Activated CD4-positive, alpha-beta memory T cell treated with anti-CD3 and anti-CD28 coated beads for 36 hours (primary cell): ENCODE measurements at regions not wholly inside any gene's neighbourhood (a gene's known extent, or its start where the extent isn't known, plus 50 kb on each side); places are given as distances from the start of the nearest gene placed in this dataset.

Source experiments
- CTCF ChIA-PET: fragments of 350-600 bp; sonication (Branson Sonifier 250); formaldehyde crosslinking; loops from one replicate; lab custom pipeline; 2021; ENCODE audit warnings: antibody characterized with exemption, inconsistent platforms; lab: Charles Lee
- POLR2A ChIA-PET: fragments of 350-600 bp; sonication (Branson Sonifier 250); formaldehyde crosslinking; loops from one replicate; lab custom pipeline; 2021; ENCODE audit warnings: antibody characterized with exemption; lab: Charles Lee
- DNase-seq: peaks from one replicate; pipeline ENCODE4 v3.0.0-alpha.2; 2020
- H3K27ac Mint-ChIP-seq: one replicate; pipeline ENCODE4 v1.8.0; 2021; ENCODE audit warnings: mixed read lengths
- H3K27me3 Mint-ChIP-seq: one replicate; pipeline ENCODE4 v1.8.0; 2021; ENCODE audit warnings: mixed read lengths
- H3K36me3 Mint-ChIP-seq: one replicate; pipeline ENCODE4 v1.8.0; 2021; ENCODE audit warnings: mixed read lengths
- H3K4me1 Mint-ChIP-seq: one replicate; pipeline ENCODE4 v1.8.0; 2021; ENCODE audit warnings: low read depth, mixed read lengths
- H3K4me3 Mint-ChIP-seq: one replicate; pipeline ENCODE4 v1.8.0; 2021; ENCODE audit warnings: mild to moderate bottlenecking, mixed read lengths
- H3K9me3 Mint-ChIP-seq: one replicate; pipeline ENCODE4 v1.8.0; 2021; ENCODE audit warnings: mixed read lengths
- intact Hi-C: fragments of 100-400 bp; cut with micrococcal nuclease; formaldehyde crosslinking; loops from one replicate; pipeline ENCODE4 v1.15.1; 2023

GRCh38 chr7:36001546-36001945, 151.5 kb upstream of the EEPD1 start:
- H3K4me1 Mint-ChIP-seq: peaks cover 5% of the 10 kb centered on the region
- ChIA-PET POLR2A (no interaction called here), CTCF (no interaction called here)
- no peaks in the 10 kb centered on the region for H3K9me3 Mint-ChIP-seq
- no peak overlapping the region for H3K27ac Mint-ChIP-seq
- no peaks in the 10 kb centered on the region for H3K27me3 Mint-ChIP-seq
- intact Hi-C loops: no loop called here
- DNase-seq: no peak
- no peak overlapping the region for H3K4me3 Mint-ChIP-seq
- no peaks in the 10 kb centered on the region for H3K36me3 Mint-ChIP-seq

- H3K4me3 Mint-ChIP-seq: no peak overlapping the region
- no peak overlapping the region for H3K27ac Mint-ChIP-seq
- ChIA-PET CTCF (no interaction called here), POLR2A (no interaction called here)
- H3K27me3 Mint-ChIP-seq: no peaks in the 10 kb centered on the region
- intact Hi-C loops: no loop called here
- H3K9me3 Mint-ChIP-seq: no peaks in the 10 kb centered on the region
- peaks cover 5% of the 10 kb centered on the region for H3K4me1 Mint-ChIP-seq
- no peak for DNase-seq
- no peaks in the 10 kb centered on the region for H3K36me3 Mint-ChIP-seq
These were observed 150.2 kb upstream of the EEPD1 start for GRCh38 chr7:36002900-36003299.

DNA sequence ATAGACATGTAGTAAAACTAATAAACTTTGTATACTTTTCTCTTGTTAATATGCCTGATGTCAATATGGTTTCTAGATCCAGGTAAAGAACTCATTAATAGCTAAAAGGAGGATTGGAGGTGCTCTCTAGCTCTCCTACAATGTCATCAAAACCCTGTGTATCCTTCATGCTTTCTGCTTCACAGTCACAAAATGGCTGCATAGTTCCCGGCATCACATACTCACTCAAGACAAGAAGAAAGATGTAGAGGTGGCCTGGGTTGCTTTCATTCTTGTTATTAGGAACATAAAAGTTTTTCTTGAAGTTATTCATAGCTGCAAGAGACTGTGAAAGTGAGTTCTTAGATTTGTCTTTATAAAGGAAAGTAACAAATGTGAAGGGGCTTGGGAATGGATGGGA, 149.7 kb upstream of the EEPD1 start:
- Mint-ChIP-seq H3K36me3 (no peaks in the 10 kb centered on the region), H3K9me3 (no peaks in the 10 kb centered on the region), H3K4me3 (no peak overlapping the region), H3K4me1 (peaks cover 5% of the 10 kb centered on the region), H3K27ac (no peak overlapping the region), H3K27me3 (no peaks in the 10 kb centered on the region)
- POLR2A ChIA-PET: no interaction called here
- DNase-seq: no peak
- intact Hi-C loops: no loop called here
- CTCF ChIA-PET: no interaction called here

GRCh38 chr7:36005293-36005692, 147.8 kb upstream of the EEPD1 start:
- no peaks in the 10 kb centered on the region for H3K9me3 Mint-ChIP-seq
- POLR2A ChIA-PET: no interaction called here
- H3K27ac Mint-ChIP-seq: no peak overlapping the region
- H3K36me3 Mint-ChIP-seq: no peaks in the 10 kb centered on the region
- intact Hi-C loops: no loop called here
- H3K4me3 Mint-ChIP-seq: no peak overlapping the region
- no peak for DNase-seq
- no peaks in the 10 kb centered on the region for H3K27me3 Mint-ChIP-seq
- peaks cover 5% of the 10 kb centered on the region for H3K4me1 Mint-ChIP-seq
- CTCF ChIA-PET: no interaction called here

GRCh38 chr7:36005876-36006275, 147.2 kb upstream of the EEPD1 start:
- intact Hi-C loops: no loop called here
- no peaks in the 10 kb centered on the region for H3K36me3 Mint-ChIP-seq
- H3K27me3 Mint-ChIP-seq: no peaks in the 10 kb centered on the region
- POLR2A ChIA-PET: no interaction called here
- H3K9me3 Mint-ChIP-seq: no peaks in the 10 kb centered on the region
- H3K4me1 Mint-ChIP-seq: peaks cover 5% of the 10 kb centered on the region
- DNase-seq: no peak
- CTCF ChIA-PET: interaction anchor here (1.2 kb wide), 1 partner anchor 313 kb away, joined by 5 read pairs; no protein-coding TSS in a partner anchor
- no peak overlapping the region for H3K4me3 Mint-ChIP-seq
- H3K27ac Mint-ChIP-seq: no peak overlapping the region

DNA sequence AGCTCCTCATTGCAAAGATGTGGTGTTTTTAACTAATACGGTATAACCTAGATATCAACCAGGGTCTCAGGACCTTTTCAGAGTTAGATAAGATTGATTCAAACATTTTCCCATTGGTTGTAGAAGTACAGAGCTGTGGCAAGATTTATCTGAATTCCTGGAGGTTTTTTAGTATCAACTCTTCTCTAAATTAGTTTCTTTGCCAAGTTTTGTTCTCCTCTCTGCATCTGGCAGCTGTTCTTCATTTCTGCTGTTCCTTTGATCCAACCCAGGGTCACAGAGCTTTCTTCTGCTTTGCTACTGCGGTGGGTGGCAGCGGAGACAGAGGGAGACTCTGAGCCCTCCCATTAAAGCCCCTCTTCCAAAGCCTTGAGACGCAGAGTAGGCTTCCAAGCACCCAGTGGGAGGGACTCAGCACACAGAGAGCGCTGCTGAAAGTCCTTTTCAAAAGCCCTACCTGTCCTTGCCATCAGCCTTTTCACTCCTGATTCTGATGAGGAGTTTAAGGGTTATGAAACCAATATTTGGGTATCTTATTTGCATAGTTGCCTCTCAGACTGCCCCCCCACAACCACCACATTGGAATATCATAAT, 146.3 kb upstream of the EEPD1 start:
- Mint-ChIP-seq H3K36me3 (no peaks in the 10 kb centered on the region), H3K9me3 (no peaks in the 10 kb centered on the region), H3K27ac (no peak overlapping the region), H3K27me3 (no peaks in the 10 kb centered on the region), H3K4me3 (no peak overlapping the region), H3K4me1 (peaks cover 5% of the 10 kb centered on the region)
- no peak for DNase-seq
- intact Hi-C loops: no loop called here
- POLR2A ChIA-PET: no interaction called here
- CTCF ChIA-PET: interaction anchor here (1.2 kb wide), 1 partner anchor 312 kb away, joined by 5 read pairs; no protein-coding TSS in a partner anchor

DNA sequence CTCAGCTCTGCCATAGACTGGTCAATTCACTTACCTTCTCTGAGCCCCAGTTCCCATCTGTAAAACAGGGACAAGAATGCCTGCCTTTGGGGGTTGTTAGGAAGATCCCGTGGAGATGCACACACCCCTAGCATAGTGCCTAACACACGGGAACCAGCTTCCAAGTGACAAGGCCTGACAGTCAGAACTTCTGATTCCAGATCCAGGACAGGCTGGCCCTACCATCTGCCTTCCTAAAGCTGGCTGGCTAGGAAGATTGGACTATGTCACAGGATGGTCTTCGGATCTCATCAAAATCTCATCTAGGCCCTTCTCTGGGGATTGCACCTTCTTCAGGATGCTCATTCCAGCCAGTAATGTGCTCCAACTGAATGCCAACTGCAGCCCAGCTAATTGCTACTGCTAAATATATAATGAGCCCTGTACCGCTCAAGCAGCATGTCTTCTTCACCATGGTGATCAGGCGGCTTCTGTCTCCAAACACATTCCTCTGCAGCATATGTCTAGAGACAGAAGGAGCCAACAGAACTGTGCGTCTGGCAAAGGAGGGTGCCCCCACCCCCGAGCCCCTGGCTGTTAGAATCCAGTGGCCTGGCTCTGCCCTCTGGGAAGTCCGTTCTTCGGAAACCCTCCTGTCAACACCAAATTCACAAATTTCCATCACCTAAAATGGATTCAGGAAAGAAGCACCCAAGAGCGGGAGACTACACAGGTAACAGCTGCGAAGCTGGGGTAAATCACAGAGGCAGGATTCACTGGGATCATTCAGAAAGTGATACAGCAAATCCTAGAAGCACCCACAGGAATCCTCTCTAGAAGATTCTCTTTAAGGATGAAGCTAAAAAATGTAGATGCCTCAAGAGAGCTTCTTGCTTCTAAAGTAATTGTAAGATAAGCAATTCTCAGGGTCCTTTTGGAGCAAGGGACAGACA, 142.1 kb upstream of the EEPD1 start:
- no peaks in the 10 kb centered on the region for H3K9me3 Mint-ChIP-seq
- intact Hi-C loops: no loop called here
- H3K4me1 Mint-ChIP-seq: no peaks in the 10 kb centered on the region
- H3K27ac Mint-ChIP-seq: no peak overlapping the region
- H3K36me3 Mint-ChIP-seq: no peaks in the 10 kb centered on the region
- H3K27me3 Mint-ChIP-seq: no peaks in the 10 kb centered on the region
- CTCF ChIA-PET: no interaction called here
- DNase-seq: no peak
- POLR2A ChIA-PET: no interaction called here
- H3K4me3 Mint-ChIP-seq: no peak overlapping the region

DNA sequence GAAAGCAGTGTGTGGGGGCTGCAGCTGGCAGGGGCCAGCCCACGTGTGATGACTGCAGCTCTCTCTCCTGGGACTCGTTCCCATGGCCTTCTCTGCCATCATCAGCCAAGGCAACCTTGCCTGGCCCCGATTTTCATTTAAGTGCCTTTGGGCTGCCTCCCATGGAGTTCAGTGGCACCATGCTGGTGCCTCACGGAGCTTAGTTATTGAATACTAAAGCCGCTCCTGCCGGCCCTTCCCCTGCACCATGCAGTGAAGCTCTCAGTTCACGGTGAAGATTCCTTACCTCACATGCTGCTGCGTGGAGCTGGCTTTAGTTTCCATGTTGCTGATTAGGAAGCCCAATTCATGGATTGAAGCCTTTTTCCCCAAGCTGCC, 141.5 kb upstream of the EEPD1 start:
- Mint-ChIP-seq H3K4me3 (no peak overlapping the region), H3K9me3 (no peaks in the 10 kb centered on the region), H3K27me3 (no peaks in the 10 kb centered on the region), H3K27ac (no peak overlapping the region), H3K4me1 (no peaks in the 10 kb centered on the region), H3K36me3 (no peaks in the 10 kb centered on the region)
- CTCF ChIA-PET: no interaction called here
- intact Hi-C loops: no loop called here
- no peak for DNase-seq
- POLR2A ChIA-PET: no interaction called here

- H3K27ac Mint-ChIP-seq: no peak overlapping the region
- ChIA-PET CTCF (no interaction called here), POLR2A (no interaction called here)
- no peak for DNase-seq
- H3K9me3 Mint-ChIP-seq: no peaks in the 10 kb centered on the region
- no peaks in the 10 kb centered on the region for H3K36me3 Mint-ChIP-seq
- H3K4me1 Mint-ChIP-seq: no peaks in the 10 kb centered on the region
- no peaks in the 10 kb centered on the region for H3K27me3 Mint-ChIP-seq
- intact Hi-C loops: no loop called here
- H3K4me3 Mint-ChIP-seq: no peak overlapping the region
These were observed 139.6 kb upstream of the EEPD1 start for GRCh38 chr7:36013246-36014014.

- Mint-ChIP-seq H3K9me3 (no peaks in the 10 kb centered on the region), H3K27me3 (no peaks in the 10 kb centered on the region), H3K27ac (no peak overlapping the region), H3K4me3 (no peak overlapping the region), H3K4me1 (no peaks in the 10 kb centered on the region), H3K36me3 (no peaks in the 10 kb centered on the region)
- DNase-seq: no peak
- ChIA-PET POLR2A (no interaction called here), CTCF (interaction anchor here (0.7 kb wide), 1 partner anchor 457 kb away, joined by 3 read pairs; no protein-coding TSS in a partner anchor)
- intact Hi-C loops: no loop called here
These were observed 138.1 kb upstream of the EEPD1 start for GRCh38 chr7:36014961-36015360.

DNA sequence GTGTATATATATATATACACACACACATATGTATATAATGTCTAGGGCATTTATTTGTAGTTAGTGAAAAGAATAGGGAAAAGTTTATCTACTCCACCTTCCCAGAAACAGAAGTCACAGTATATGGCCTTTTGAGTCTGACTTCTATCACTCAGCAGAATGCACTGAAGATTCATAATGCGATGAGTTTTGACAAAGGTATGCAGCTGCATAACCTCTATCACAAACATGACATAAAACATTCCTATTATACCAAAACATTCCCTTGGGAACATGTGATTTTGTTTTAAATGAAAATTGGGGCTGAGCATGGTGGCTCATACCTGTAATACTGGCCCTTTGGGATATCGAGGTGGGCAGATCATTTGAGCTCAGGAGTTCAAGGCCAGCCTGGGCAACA, 137.3 kb upstream of the EEPD1 start:
- Mint-ChIP-seq H3K36me3 (no peaks in the 10 kb centered on the region), H3K27me3 (no peaks in the 10 kb centered on the region), H3K27ac (no peak overlapping the region), H3K9me3 (no peaks in the 10 kb centered on the region), H3K4me1 (no peaks in the 10 kb centered on the region), H3K4me3 (no peak overlapping the region)
- CTCF ChIA-PET: interaction anchor here (0.7 kb wide), 1 partner anchor 456 kb away, joined by 3 read pairs; no protein-coding TSS in a partner anchor
- POLR2A ChIA-PET: no interaction called here
- no peak for DNase-seq
- intact Hi-C loops: no loop called here

DNA sequence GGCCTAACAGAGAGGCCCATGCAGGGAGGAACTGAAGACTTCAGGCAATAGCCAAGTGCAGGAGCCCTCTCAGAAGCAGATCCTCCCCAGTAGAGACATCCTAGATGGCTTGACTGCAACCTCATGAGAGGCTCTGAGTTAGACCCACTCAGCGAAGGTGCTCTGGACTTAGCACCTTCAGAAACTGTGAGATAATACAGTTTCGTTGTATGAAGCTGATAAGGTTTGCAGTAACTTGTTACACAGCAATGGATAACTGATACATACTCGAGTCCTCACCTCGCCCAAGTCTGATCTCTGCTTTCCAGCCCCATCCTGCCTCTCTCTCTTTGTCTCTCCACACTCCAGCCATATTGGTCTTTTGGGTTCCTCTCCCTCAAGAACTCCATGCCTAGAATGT, 136.4 kb upstream of the EEPD1 start:
- Mint-ChIP-seq H3K4me3 (no peak overlapping the region), H3K4me1 (no peaks in the 10 kb centered on the region), H3K36me3 (no peaks in the 10 kb centered on the region), H3K27ac (no peak overlapping the region), H3K9me3 (no peaks in the 10 kb centered on the region), H3K27me3 (no peaks in the 10 kb centered on the region)
- no peak for DNase-seq
- ChIA-PET POLR2A (no interaction called here), CTCF (no interaction called here)
- intact Hi-C loops: no loop called here
